ENCODE measurements at regions not wholly inside any gene's neighbourhood (a gene's known extent, or its start where the extent isn't known, plus 50 kb on each side); places are given as distances from the start of the nearest gene placed in this dataset.

- DNase-seq, result no peak
Observed at GRCh38 chr7:115441033-115441432, 519.1 kb downstream of the MDFIC start.

- no peak for DNase-seq
Observed at GRCh38 chr7:115435178-115435577, 513.3 kb downstream of the MDFIC start.

- DNase-seq, result no peak
Observed at GRCh38 chr7:115429918-115430317, 508.0 kb downstream of the MDFIC start.

- DNase-seq, result no peak
Observed at GRCh38 chr7:115417662-115418061, 495.8 kb downstream of the MDFIC start.

GRCh38 chr7:115410972-115411686 lies 489.2 kb downstream of the MDFIC start:
- no peak for DNase-seq

- no peak for DNase-seq
Observed at GRCh38 chr7:115410434-115410820, 488.5 kb downstream of the MDFIC start.

GRCh38 chr7:115409682-115410433 lies 488.0 kb downstream of the MDFIC start:
- DNase-seq, result no peak

GRCh38 chr7:115406219-115406618 lies 484.3 kb downstream of the MDFIC start:
- no peak for DNase-seq

GRCh38 chr7:115387137-115387536 lies 465.2 kb downstream of the MDFIC start:
- no peak for DNase-seq

- no peak for DNase-seq
Observed at GRCh38 chr7:115379321-115379720, 457.4 kb downstream of the MDFIC start.

- DNase-seq, result no peak
Observed at GRCh38 chr7:115368998-115369397, 447.1 kb downstream of the MDFIC start.

GRCh38 chr7:115363916-115364315 lies 442.0 kb downstream of the MDFIC start:
- DNase-seq, result no peak

GRCh38 chr7:115359955-115360354 lies 438.1 kb downstream of the MDFIC start:
- DNase-seq, result no peak

GRCh38 chr7:115359119-115359518 lies 437.2 kb downstream of the MDFIC start:
- DNase-seq, result no peak

GRCh38 chr7:115357703-115357999 lies 435.8 kb downstream of the MDFIC start:
- DNase-seq, result no peak

- DNase-seq, result no peak
Observed at GRCh38 chr7:115356999-115357702, 435.3 kb downstream of the MDFIC start.

- DNase-seq, result no peak
Observed at GRCh38 chr7:115356139-115356746, 434.3 kb downstream of the MDFIC start.

- DNase-seq, result no peak
Observed at GRCh38 chr7:115354925-115355324, 433.0 kb downstream of the MDFIC start.

- DNase-seq, result no peak
Observed at GRCh38 chr7:115352375-115352774, 430.5 kb downstream of the MDFIC start.

GRCh38 chr7:115350764-115351163 lies 428.9 kb downstream of the MDFIC start:
- no peak for DNase-seq

GRCh38 chr7:115349635-115350034 lies 427.7 kb downstream of the MDFIC start:
- no peak for DNase-seq

- no peak for DNase-seq
Observed at GRCh38 chr7:115346685-115347084, 424.8 kb downstream of the MDFIC start.

- no peak for DNase-seq
Observed at GRCh38 chr7:115340828-115341227, 418.9 kb downstream of the MDFIC start.

- no peak for DNase-seq
Observed at GRCh38 chr7:115338016-115338415, 416.1 kb downstream of the MDFIC start.
